Bronchial epithelial cell (primary cell): ENCODE measurements at regions not wholly inside any gene's neighbourhood (a gene's known extent, or its start where the extent isn't known, plus 50 kb on each side); places are given as distances from the start of the nearest gene placed in this dataset.

ENCODE experiments used
- DNase-seq: peaks from one replicate; pipeline ENCODE4 v3.0.0-alpha.2; 2010; ENCODE audit warnings: low read depth
- FAIRE-seq: peaks from 2 replicates; lab custom pipeline; 2011; peaks lifted over from hg19 to GRCh38; lab: Jason Lieb, UNC
- H3K27me3 ChIP-seq: 2 replicates; pipeline ENCODE4 v1.5.1; 2011; ENCODE audit warnings: low read length; ENCODE audit not compliant: control insufficient read depth, insufficient read depth
- H3K36me3 ChIP-seq: 2 replicates; pipeline ENCODE4 v1.5.1; 2011; ENCODE audit warnings: low read length; ENCODE audit not compliant: control insufficient read depth, insufficient read depth
- H3K4me3 ChIP-seq: 2 replicates; pipeline ENCODE4 v1.5.1; 2011; ENCODE audit warnings: mild to moderate bottlenecking, low read depth, low read length, control low read depth
- TF ChIP-seq, protein P1 (sequence below): IDR thresholded peaks from 2 replicates; pipeline ENCODE4 v1.5.1; 2011; ENCODE audit warnings: mild to moderate bottlenecking, moderate library complexity, low read length, control low read depth, inconsistent platforms; ENCODE audit not compliant: insufficient read depth, severe bottlenecking

GRCh38 chr18:67179726-67180125 is 336.8 kb downstream of the DSEL start:
- no peak for DNase-seq
- Histone ChIP-seq H3K4me3 (no peak overlapping the region), H3K27me3 (no peaks in the 10 kb centered on the region), H3K36me3 (no peaks in the 10 kb centered on the region)
- no peak for FAIRE-seq
- TF ChIP-seq, protein P1, sequence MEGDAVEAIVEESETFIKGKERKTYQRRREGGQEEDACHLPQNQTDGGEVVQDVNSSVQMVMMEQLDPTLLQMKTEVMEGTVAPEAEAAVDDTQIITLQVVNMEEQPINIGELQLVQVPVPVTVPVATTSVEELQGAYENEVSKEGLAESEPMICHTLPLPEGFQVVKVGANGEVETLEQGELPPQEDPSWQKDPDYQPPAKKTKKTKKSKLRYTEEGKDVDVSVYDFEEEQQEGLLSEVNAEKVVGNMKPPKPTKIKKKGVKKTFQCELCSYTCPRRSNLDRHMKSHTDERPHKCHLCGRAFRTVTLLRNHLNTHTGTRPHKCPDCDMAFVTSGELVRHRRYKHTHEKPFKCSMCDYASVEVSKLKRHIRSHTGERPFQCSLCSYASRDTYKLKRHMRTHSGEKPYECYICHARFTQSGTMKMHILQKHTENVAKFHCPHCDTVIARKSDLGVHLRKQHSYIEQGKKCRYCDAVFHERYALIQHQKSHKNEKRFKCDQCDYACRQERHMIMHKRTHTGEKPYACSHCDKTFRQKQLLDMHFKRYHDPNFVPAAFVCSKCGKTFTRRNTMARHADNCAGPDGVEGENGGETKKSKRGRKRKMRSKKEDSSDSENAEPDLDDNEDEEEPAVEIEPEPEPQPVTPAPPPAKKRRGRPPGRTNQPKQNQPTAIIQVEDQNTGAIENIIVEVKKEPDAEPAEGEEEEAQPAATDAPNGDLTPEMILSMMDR, result no peak

- TF ChIP-seq, protein P1, result no peak
- H3K4me3 ChIP-seq, result no peak overlapping the region
- FAIRE-seq (no peak), DNase-seq (no peak)
- H3K36me3 ChIP-seq, result no peaks in the 10 kb centered on the region
- no peaks in the 10 kb centered on the region for H3K27me3 ChIP-seq
Observed at GRCh38 chr18:67159662-67160061, 356.9 kb downstream of the DSEL start.

- DNase-seq, result peak; percentile 20
- no peaks in the 10 kb centered on the region for H3K27me3 ChIP-seq
- no peak for FAIRE-seq
- no peaks in the 10 kb centered on the region for H3K36me3 ChIP-seq
- no peak overlapping the region for H3K4me3 ChIP-seq
- TF ChIP-seq, protein P1, result no peak
Observed at GRCh38 chr18:67154979-67155378, 361.5 kb downstream of the DSEL start.

DNA sequence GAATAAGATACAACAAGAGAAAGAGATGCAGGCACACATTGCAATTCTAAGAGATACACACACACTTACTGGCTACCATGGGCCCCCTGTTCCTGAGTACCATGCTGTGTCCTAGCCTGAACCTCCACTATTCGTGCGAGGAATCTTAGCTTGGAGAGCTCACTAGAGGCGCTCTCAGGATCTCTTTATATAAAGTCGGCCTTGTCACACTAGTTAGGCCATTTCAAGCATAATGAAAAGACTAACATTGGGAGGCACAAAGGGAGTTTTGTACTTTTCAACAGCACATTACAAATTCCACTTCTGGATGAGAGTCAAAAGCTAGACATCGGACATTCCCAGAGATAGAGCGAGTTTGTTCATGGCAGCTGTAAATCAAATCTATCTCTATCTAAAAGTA is 365.2 kb downstream of the DSEL start:
- TF ChIP-seq, protein P1, result no peak
- no peak overlapping the region for H3K4me3 ChIP-seq
- no peaks in the 10 kb centered on the region for H3K27me3 ChIP-seq
- H3K36me3 ChIP-seq, result no peaks in the 10 kb centered on the region
- FAIRE-seq (no peak), DNase-seq (no peak)

GRCh38 chr18:67145586-67146292 is 370.8 kb downstream of the DSEL start:
- Histone ChIP-seq H3K36me3 (no peaks in the 10 kb centered on the region), H3K27me3 (no peaks in the 10 kb centered on the region), H3K4me3 (no peak overlapping the region)
- FAIRE-seq, result no peak
- DNase-seq, result no peak
- TF ChIP-seq, protein P1, result no peak

GRCh38 chr18:67144329-67144728 is 372.2 kb downstream of the DSEL start:
- no peaks in the 10 kb centered on the region for H3K27me3 ChIP-seq
- no peak for DNase-seq
- H3K36me3 ChIP-seq, result no peaks in the 10 kb centered on the region
- no peak overlapping the region for H3K4me3 ChIP-seq
- TF ChIP-seq, protein P1, result no peak
- FAIRE-seq, result no peak
